HG02973 (cell line): ENCODE measurements at regions not wholly inside any gene's neighbourhood (a gene's known extent, or its start where the extent isn't known, plus 50 kb on each side); places are given as distances from the start of the nearest gene placed in this dataset.

ENCODE experiments used
- ATAC-seq: cut with Tn5 transposase; IDR thresholded peaks from one replicate; pipeline ENCODE4 v1.9.1; 2021; ENCODE audit warnings: moderate library complexity; ENCODE audit not compliant: unreplicated experiment

DNA sequence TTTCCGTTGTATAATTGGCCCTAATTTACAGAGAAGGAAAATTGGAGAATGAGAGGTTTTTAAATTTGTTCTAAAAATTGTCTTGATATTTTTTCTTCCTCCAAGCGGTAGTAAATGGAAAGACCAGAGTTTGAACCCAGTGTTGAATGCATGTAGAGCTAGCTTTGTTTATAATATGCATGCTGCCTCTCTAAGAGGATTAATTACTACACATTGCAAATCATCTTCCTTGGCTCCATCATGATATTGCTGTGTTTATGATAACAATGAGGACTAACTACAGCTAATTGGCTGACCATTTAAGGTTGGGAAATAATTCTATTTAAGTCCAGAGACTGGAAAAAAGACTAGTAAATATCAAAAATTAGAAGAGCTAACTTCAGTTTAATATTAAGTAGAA is 338.5 kb downstream of the PLK2 start:
- no peak for ATAC-seq

DNA sequence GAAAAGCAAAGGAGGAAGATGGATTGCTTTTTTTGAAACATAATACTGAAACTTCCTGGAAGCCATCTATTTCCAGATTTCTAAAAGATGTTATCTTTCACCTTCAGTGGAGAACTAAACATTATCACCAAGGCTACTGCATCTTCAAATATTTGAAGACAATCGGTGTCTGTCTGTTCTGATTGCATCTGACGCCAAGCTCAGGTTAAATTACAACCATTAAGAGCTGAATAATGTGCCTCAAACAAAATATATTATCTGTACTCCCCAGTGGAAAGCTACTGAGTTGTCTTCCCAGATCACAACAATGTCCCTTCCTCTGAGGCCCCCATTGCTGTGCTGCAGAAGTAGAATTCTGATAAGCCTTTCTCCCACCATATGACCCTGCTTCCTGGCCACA is 342.3 kb downstream of the PLK2 start:
- no peak for ATAC-seq

DNA sequence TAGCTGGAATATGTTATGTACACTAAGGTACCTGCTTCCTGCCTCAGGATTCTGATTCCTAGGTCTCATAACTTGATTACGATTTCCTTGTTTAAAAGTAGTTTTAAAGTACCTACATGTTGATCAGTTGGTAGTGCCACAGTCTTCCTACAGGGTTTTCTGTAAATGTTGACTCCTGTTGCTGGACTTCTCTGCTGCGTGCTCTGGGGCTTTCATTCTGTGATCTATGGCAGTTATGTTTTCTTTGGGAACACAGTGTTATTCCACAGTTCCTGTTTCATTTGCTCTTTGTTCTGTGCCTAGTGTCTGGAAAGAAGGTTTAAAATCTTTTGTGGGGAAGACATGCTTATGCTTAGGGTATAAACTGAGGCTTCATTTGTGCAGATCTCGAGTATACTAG is 343.5 kb downstream of the PLK2 start:
- ATAC-seq = no peak

DNA sequence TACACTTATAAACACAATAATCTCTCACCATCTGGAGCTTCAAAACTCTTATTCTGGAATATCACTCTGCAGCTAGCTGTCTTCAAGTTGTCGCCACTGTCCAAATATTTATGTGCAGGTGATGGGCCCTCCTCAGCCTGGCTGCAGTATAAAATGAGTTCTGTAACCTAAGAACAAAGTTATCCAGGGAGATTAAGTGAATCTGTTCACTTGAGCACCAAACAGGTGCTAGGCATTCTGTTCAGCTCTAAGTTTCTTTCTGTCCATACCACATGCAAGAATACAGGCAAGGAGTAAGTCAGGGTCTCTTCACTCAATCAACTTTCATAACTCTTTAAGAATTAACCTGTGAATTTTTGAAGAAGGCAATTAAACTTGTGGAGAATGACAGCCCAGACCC is 344.1 kb downstream of the PLK2 start:
- ATAC-seq = no peak

DNA sequence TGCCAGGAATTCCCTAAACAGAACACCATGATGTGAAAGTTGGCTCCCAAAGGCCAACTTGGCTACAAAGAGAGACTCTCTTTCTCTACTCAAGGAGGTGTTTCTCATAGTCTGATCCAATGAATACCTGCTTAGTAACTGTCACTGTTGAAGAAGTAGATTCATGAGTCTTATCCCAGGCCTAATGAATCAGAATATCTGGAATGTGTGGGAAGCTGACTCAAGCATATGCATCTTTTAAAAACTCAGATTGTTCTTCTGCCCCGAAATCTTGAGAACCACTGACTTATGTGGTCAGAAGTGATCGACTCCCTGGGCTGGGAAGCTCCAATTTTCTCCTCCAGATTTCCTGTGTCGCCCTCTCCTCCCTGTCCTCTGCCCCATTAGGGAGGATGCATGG is 345.6 kb downstream of the PLK2 start:
- ATAC-seq = no peak

DNA sequence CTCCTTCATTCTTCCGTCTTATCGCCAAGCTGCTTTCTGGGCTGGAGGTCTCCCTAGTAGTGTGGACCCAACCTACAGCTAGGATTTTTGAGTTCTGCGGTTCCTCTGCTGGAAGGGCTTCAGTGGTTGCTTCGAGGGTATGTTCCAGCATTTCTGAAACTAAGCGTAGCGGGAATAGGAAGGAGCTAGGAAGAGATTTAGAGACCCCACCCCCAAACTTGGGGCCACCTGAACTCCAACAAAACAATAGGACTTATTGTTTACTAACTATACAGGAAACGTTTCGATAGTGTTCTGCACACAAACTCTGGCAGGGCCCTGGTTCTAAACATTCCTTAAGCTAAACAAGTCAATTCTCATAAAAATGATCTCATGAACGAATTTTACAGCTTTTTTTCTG is 346.7 kb downstream of the PLK2 start:
- ATAC-seq = no peak

DNA sequence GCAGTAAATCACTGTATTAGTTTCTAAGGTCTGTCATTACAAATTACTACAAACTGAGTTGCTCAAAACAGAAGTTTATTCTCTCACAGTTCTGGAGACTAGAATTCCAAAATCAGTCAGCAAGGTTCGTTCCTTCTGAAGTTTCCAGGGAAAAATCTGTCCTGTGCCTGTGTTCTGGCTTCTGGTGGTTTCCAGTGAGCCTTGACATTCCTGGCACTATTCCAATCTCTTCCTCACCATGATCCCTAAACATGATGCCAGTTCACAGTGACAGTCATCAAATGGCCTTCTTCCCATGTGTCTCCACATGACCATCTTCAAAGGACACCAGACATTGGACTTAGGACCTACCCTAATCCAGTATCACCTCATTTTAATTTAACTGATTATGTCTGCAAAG is 351.4 kb downstream of the PLK2 start:
- no peak for ATAC-seq

DNA sequence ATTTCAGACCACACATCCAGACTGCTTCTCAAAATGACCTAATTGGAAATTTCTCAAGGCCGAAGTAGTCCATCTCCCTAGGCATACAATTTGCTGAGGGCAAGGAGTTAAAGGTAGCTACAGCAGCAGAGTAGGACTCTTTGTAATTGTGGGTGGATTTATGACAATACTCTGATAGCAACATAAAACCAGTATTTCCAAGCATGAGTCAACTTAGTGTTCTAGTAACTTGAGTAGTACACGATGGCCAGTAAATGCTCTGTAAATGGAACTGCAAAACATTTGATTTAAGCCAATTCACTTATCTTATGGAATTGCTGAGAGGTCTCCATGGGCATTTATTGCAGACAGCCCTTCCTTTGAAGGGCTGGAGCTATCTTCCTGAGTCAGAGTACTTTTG is 352.2 kb downstream of the PLK2 start:
- no peak for ATAC-seq

DNA sequence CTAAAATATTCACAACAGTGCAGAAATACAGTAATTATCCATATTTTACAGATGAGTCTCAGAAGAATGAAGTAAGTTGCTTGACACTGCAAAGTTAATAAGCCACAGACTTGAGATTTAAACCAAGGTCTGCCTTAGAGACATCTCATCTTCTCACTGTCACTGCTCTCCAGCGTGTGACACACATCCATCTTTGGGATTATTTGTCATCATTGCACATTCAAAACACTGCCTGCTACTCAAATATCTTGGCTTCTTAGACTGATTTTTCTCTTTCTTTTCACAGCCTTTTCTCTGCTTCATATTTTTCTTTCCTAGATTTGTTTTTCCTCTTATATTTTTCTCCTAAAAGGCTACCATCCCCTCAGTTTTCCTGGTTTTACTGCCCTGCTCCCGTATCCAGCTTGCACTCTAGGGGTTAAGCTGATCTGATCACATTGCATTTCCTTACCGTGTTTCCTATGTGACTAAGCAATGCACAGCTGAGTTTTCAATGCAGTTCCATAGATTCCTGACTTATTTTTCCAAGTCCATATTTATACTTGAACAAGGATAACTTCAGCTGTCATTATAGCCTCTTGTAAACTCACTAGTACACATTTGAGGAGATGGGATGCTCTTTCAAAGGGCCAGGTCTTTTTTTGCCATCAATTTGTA is 353.0 kb downstream of the PLK2 start:
- ATAC-seq = no peak

DNA sequence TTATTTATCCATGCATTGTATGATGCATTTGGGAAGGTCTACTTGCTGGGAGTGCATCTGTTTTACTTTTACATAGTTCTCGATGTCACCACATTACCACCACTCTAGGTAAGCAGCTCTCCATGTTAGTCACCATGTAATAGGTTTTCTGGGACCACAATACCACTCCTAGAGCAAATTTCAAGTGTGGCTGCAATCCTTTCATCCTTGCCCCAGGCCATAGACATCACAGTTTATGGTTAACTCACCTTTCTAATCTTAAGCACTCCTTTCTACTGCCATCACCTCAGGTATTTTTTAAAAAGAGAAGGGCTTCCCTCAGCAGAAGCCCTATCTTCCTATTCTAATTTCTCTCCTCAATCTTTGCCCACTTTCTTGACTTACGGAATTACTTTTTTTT is 354.1 kb downstream of the PLK2 start:
- ATAC-seq = no peak

DNA sequence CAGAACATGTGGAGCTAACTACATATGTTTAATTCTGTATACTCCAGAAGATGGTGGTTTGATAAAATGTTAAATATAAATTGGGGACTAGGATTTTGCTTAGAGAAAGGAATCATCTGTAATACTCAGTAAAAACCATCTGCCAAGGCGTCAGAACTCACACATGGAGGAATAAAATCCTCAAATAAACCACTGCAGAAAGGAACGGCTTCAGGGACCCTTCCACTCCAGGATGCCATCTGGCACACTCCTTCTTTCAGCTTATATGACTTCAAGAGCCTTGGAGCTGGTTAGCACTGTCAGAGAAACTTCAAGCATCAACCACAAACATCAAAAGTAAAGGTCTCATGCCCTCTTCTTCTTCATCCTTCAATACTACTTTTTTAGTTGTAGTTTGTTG is 360.6 kb downstream of the PLK2 start:
- no peak for ATAC-seq

DNA sequence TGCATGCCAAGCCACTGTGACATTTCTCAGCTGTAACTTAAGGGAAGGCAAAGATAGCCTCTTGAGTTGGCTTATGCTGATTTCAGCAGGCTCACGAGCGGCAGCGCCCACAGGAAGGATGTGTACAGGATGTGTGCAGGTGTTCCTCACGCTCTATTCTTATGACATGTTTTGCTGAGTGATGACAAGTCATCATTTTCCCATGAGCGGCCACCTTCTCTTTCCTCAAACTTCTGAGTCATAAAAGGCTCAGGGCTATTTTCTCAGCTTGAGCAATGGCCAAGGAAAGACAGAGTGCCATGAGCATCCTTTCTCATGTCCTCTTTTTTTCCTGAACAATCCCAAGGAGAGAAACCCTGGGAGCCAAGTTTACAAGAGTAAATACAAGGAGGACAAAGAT is 365.9 kb downstream of the PLK2 start:
- ATAC-seq = no peak

DNA sequence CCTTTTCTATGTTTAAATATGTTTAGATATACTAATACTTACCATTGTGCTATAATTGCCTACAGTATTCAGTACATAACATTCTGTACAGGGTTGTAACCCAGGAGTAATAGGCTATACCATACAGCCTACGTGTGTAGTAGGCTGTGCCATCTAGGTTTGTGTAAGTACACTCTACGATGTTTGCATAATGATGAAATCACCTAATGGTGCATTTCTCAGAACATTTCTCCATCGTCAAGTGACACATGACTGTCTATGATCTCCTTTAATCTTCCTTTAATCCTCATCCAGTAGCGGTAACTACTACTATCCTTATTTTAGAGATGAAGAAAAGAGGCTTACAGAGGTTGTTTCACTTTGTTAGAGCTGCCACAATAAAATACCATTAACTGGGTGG is 369.2 kb downstream of the PLK2 start:
- ATAC-seq = no peak

DNA sequence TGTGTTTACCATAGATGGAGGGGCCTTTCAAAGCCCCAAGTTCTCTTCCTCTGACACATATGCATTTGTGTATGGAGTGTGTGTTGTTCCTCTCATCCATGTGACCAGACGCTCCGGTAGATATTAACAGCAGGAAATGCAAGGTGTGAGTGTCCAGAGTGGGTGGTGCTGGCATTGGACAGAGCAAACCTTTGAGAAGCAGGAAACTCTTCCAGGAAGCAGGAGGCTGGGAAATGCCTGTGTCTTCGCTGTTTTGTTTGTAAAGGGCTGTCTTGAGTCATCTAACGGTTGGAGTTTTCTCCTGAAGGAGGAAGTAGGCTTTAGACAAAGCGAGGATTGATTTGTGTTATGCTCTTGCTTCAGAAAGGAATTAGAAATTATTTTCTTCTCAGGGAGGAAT is 370.9 kb downstream of the PLK2 start:
- no peak for ATAC-seq

DNA sequence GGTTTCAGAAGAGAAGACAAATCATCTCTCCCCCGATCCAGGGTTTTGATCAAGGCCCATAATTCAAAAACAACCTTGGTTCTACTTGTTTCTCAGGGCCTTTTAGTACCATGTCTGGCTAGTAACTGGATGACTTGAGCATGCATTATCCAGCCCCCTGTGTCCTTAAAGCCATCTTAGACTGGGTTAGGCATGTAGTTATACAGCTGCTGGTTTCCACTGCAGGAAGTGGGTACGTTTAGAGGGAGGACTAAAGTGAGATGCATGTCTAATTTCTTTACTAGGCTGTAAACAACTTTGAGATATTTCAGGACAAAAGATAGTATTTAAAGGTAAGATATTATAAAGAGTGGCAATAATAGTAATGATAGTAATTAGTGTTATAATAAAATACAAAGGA is 372.0 kb downstream of the PLK2 start:
- no peak for ATAC-seq

DNA sequence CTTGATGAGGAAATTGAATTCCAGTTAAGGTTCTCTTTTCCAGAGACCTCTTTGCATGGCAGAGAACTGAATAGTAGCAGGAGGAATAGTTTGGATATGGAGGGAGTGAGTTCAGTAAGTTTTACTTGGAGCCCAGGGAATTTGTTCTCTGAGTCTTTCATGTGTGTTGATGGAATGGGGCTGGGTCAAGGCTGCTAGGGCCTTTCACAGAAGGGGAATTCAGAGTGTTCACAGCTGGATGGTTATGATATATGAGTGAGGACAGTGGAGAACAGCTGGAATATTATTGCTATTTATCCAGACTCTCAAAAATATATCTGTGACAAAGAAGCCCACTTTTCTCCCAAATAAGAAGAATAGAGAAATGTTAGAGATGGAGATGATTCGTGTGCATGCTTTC is 372.8 kb downstream of the PLK2 start:
- ATAC-seq = no peak

DNA sequence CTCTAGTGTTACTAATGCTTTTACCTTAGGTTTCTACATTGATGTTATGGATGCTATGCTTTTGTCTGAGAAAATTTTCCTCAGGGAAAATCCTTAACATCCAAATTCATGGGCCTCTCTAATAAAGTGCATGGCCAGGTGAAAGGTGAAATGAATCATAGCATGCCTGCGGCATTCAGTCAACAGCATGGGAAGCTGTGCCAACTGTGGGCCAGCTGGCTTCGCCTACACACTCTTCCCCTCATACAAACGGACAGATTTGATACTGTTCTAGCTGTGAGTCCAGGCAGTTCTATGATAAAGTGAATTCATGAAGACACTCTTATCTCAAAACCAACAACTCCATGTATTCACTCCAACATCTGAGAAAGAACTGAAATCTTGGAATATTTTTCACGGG is 374.1 kb downstream of the PLK2 start:
- no peak for ATAC-seq

DNA sequence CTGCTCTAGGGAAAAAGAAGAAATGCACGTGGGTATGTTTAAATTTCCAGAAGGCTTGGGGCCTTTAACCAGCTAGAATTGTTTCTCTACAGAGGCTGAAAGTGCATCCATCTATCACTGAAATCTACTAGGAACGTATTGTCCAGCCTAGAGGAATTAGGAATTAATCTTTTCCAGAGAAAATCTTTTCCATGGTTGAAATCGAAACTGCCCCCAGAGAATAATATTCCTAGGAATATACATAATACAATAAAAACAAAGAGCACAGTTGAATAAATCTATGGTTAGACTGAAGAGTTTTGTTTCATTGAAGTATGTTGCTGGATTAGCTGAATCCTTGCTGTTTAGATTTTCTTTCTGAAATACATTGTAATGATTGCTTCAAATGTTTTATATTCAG is 378.5 kb downstream of the PLK2 start:
- no peak for ATAC-seq

DNA sequence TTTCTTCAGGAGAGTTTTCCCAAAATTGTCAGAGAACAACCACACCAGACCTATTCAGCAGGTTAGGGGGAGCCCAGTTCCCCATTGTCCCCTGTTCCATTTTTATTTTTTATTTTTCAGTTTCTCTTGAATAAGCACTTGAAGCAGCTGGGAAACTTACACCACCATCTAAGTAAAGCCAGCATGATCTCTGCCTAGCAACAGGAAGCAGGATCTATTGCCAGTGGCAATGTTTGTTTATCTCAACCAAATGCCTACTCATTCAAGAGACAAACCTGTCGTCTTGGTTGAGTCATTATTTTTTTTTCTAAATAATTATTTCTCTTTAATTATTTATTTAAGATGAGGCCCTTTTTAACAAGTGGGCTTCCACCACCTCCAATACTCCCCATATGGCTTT is 379.3 kb downstream of the PLK2 start:
- no peak for ATAC-seq

DNA sequence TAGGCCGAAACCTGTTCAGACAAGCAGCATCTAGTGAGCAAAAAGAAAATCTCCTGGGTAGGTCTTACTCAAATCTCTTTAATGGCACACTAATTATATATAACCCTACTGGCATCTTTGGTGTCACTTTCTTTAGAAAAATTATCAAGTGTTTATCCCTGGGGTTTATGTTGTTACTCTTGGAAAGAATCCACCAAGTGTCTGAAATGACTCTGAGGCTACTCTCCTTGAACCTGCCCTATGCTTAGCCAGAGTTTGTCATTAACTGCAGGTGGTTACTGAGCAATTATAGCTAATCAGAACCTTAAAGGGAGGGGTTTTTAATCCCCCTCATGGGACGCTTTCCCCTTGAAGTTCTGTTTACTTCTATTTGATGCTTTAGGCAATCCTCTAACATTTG is 381.9 kb downstream of the PLK2 start:
- ATAC-seq = no peak

DNA sequence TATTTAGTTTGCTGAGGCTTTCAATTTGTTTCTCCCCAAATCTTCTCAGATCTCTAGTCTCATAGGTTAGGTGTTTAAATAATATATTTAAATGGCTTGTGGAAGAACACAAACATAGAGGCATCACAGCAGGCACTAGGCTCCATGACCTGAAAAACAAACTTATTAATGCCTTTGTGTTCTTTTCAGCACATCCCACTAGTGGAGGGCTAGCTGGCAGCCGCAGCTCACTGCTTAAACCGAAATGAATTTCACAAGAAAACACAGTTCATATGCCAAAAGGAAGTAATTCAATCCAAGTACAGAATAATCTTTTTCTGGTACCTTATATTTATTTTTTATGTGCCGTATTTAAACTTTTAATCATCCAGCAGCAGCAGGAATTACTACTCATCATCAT is 382.5 kb downstream of the PLK2 start:
- no peak for ATAC-seq

DNA sequence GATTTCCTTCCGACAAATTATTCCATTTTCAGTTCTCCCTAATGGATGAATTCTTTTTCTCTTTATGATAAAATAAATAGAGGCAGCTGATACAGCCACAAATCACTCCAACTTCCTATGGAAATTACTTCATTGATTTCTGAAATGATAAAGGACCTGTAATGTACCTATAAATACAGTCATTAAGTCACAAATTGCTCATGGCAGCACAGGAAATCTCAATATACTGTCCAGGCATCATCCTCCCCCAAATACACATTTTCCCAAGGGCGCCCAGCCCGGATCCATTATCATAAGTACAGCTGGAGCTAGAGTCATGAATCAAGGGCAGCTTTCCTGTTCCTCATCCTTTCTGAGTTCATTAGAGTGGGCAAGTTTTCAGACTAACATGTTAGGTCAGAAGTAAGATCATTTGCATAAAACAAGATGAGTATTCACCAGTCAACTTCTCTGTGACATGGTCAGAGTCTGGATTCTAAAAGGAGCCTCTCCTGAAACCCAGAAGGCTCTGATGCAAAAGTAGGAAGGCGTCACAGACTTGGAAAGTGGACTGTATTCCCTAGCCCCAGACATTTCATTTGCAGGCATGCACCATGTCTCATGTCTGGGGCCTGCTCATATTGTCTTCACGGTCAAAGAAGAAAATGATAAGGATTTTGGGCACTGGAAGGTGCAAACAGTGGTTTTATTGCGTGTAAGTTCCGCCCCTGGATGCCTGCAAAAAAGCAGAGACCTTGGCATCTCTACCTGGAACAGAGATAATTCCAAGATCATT is 383.2 kb downstream of the PLK2 start:
- no peak for ATAC-seq

DNA sequence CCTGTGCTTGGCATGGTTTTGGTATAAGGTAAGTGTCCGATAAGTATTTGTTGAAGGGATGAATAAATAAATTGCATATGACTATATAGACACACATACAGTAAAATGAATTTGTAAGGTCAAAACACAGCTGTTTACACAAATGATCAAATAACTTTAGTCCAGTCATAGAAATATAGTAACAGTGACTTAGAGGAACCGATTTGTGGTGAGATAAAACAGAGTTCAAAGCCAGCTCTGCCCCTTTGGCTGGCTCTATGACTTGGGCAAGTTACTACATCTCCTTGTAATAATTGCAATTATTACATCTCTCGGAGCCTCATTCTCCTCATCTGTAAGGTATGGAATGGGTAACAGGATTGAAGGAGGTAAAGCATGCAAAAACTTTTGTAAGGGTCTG is 384.0 kb downstream of the PLK2 start:
- ATAC-seq = no peak
